Mesendoderm (in vitro differentiated cells): ENCODE measurements at regions not wholly inside any gene's neighbourhood (a gene's known extent, or its start where the extent isn't known, plus 50 kb on each side); places are given as distances from the start of the nearest gene placed in this dataset.

ENCODE experiments used
- DNase-seq: peaks from one replicate; pipeline ENCODE4 v3.0.0; 2013
- H2AK5ac ChIP-seq: 2 replicates; pipeline ENCODE4 v1.6.1; 2013; ENCODE audit warnings: low read length, inconsistent platforms
- H2BK120ac ChIP-seq: 2 replicates; pipeline ENCODE4 v1.6.1; 2013; ENCODE audit warnings: low read depth, mild to moderate bottlenecking, low read length, moderate library complexity, mixed read lengths
- H2BK15ac ChIP-seq: replicated peaks from 2 replicates; pipeline ENCODE4 v1.6.1; 2013; ENCODE audit warnings: low read depth, mild to moderate bottlenecking, moderate library complexity
- H2BK5ac ChIP-seq: 2 replicates; pipeline ENCODE4 v1.6.1; 2013; ENCODE audit warnings: low read length, inconsistent platforms
- H3K18ac ChIP-seq: 2 replicates; pipeline ENCODE4 v1.6.1; 2013; ENCODE audit warnings: mild to moderate bottlenecking, low read length, mixed read lengths
- H3K23ac ChIP-seq: one replicate; pipeline ENCODE4 v1.6.1; 2013; ENCODE audit warnings: low read length
- H3K27ac ChIP-seq: 2 replicates; pipeline ENCODE4 v1.5.1; 2013; ENCODE audit warnings: low read depth, mild to moderate bottlenecking, inconsistent platforms, low read length, moderate library complexity
- H3K27me3 ChIP-seq: 2 replicates; pipeline ENCODE4 v1.6.1; 2013; ENCODE audit warnings: low read length, control low read depth, mild to moderate bottlenecking, inconsistent platforms; ENCODE audit not compliant: insufficient read depth, poor library complexity
- H3K36me3 ChIP-seq: 2 replicates; pipeline ENCODE4 v1.6.1; 2013; ENCODE audit warnings: low read length, inconsistent platforms; ENCODE audit not compliant: control insufficient read depth, insufficient read depth
- H3K4ac ChIP-seq: one replicate; pipeline ENCODE4 v1.6.1; 2013; ENCODE audit warnings: low read depth, mild to moderate bottlenecking, low read length, moderate library complexity
- H3K4me1 ChIP-seq: 2 replicates; pipeline ENCODE4 v1.6.1; 2013; ENCODE audit warnings: low read depth, low read length, inconsistent platforms; ENCODE audit not compliant: control insufficient read depth
- H3K4me2 ChIP-seq: 2 replicates; pipeline ENCODE4 v1.6.1; 2013; ENCODE audit warnings: low read length
- H3K4me3 ChIP-seq: 2 replicates; pipeline ENCODE4 v1.5.1; 2013; ENCODE audit warnings: mild to moderate bottlenecking, low read length
- H3K56ac ChIP-seq: one replicate; pipeline ENCODE4 v1.6.1; 2013; ENCODE audit warnings: low read length
- H3K79me1 ChIP-seq: 2 replicates; pipeline ENCODE4 v1.6.1; 2013; ENCODE audit warnings: low read length, inconsistent platforms
- H3K79me2 ChIP-seq: 2 replicates; pipeline ENCODE4 v1.6.1; 2013; ENCODE audit warnings: mild to moderate bottlenecking, low read length; ENCODE audit not compliant: control insufficient read depth, insufficient read depth
- H3K9ac ChIP-seq: 2 replicates; pipeline ENCODE4 v1.6.1; 2013; ENCODE audit warnings: low read length, inconsistent platforms
- H4K5ac ChIP-seq: one replicate; pipeline ENCODE4 v1.6.1; 2013; ENCODE audit warnings: low read length
- H4K8ac ChIP-seq: one replicate; pipeline ENCODE4 v1.6.1; 2013; ENCODE audit warnings: low read depth, mild to moderate bottlenecking, control low read depth, low read length, moderate library complexity
- WGBS: extraction: QIAGEN DNeasy Blood & Tissue Kit; methylation state at CpG from one replicate; pipeline ENCODE4 v1.1.7; 2013; ENCODE audit warnings: low lambda C conversion rate, missing lambda C conversion rate; ENCODE audit not compliant: insufficient coverage; ENCODE audit errors: extremely low coverage; 5-methylcytosine and 5-hydroxymethylcytosine counted together

DNA sequence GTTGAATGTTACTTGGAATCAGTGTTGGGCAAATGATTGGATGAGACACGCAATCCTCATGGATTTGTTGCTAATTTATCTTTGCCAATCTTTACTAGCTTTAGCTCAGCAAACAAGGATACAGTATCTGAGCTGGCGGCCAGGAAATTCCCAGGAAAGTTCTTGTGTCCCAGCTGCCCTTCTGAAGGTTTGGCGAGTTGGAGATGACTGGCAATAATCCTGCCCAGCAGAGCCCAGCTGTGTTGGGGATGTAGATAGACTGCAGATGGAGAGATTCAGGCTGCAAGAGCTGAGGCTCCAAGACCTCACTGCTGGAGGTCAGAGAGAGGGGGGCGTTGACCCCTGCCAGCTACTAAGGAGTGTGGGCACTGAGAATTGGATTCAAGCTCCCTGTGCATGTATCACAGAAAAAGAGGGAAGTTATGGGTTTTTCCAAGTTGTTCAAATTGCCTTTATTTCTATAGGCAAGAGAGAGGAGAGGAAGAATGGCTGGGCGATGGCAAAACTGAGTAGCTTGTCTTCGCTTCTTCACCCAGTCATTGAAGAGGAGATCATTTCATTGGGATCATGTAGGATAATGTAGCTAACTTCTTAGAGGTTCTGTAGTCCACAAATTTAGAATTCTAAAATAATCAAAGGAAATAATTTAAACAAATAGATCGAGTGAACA is 506.8 kb upstream of the LRATD1 start:
- Histone ChIP-seq H3K56ac (no peak overlapping the region), H3K18ac (no peak overlapping the region), H2BK15ac (no peak overlapping the region), H3K9ac (no peak overlapping the region), H3K4me3 (no peak overlapping the region), H2AK5ac (no peak overlapping the region), H3K4me2 (no peak overlapping the region), H3K27me3 (no peaks in the 10 kb centered on the region), H2BK120ac (no peak overlapping the region), H4K5ac (no peak overlapping the region), H3K79me2 (no peaks in the 10 kb centered on the region), H3K36me3 (no peaks in the 10 kb centered on the region), H2BK5ac (no peak overlapping the region), H4K8ac (no peak overlapping the region), H3K79me1 (no peaks in the 10 kb centered on the region), H3K4ac (no peak overlapping the region), H3K23ac (no peak overlapping the region), H3K4me1 (no peaks in the 10 kb centered on the region), H3K27ac (no peak overlapping the region)
- WGBS, result no CpG with 5 or more reads among the region's 7 CpGs
- DNase-seq, result no peak

- no peaks in the 10 kb centered on the region for H3K36me3 ChIP-seq
- no peak overlapping the region for H3K9ac ChIP-seq
- WGBS, result no CpG with 5 or more reads among the region's 2 CpGs
These were observed 505.7 kb upstream of the LRATD1 start for GRCh38 chr2:14126846-14127245.

DNA sequence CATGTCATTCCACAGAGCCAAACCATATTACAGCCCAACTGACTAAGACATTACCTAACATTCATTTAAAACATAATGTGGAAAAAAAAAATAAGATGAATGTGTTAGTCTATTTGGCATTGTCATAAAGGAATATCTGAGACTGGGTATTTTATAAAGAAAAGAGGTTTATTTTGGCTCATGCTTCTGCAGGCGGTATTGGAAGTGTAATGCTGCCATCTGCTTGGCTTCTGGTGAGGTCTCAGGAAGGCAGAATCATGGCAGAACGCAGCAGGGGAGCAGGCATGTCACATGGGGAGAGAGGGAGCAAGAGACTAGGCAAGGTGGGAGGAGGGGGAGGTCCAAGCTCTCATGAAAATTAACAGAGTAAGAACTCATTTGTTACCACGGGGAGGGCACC is 504.8 kb upstream of the LRATD1 start:
- H3K4me3 ChIP-seq, result no peak overlapping the region
- H3K27me3 ChIP-seq, result no peaks in the 10 kb centered on the region
- H2BK15ac ChIP-seq, result no peak overlapping the region
- H2AK5ac ChIP-seq, result no peak overlapping the region
- no peaks in the 10 kb centered on the region for H3K4me1 ChIP-seq
- no peak overlapping the region for H3K56ac ChIP-seq
- H3K79me1 ChIP-seq, result no peaks in the 10 kb centered on the region
- H3K23ac ChIP-seq, result no peak overlapping the region
- H3K18ac ChIP-seq, result no peak overlapping the region
- no peak overlapping the region for H2BK5ac ChIP-seq
- no peak overlapping the region for H3K4ac ChIP-seq
- no peak overlapping the region for H3K4me2 ChIP-seq
- H3K36me3 ChIP-seq, result no peaks in the 10 kb centered on the region
- no peak overlapping the region for H4K8ac ChIP-seq
- no peak overlapping the region for H2BK120ac ChIP-seq
- peak; percentile 8 for DNase-seq
- H4K5ac ChIP-seq, result no peak overlapping the region
- WGBS, result no CpG with 5 or more reads among the region's 3 CpGs
- H3K9ac ChIP-seq, result no peak overlapping the region
- no peak overlapping the region for H3K27ac ChIP-seq
- H3K79me2 ChIP-seq, result no peaks in the 10 kb centered on the region

More at GRCh38 chr2:14126846-14127245, 505.7 kb upstream of the LRATD1 start:
- Histone ChIP-seq H3K27me3 (no peaks in the 10 kb centered on the region), H3K4me3 (no peak overlapping the region), H3K4ac (no peak overlapping the region), H4K5ac (no peak overlapping the region), H4K8ac (no peak overlapping the region), H2BK15ac (no peak overlapping the region), H3K4me1 (no peaks in the 10 kb centered on the region), H2BK5ac (no peak overlapping the region), H3K79me2 (no peaks in the 10 kb centered on the region), H3K79me1 (no peaks in the 10 kb centered on the region), H3K27ac (no peak overlapping the region), H3K56ac (no peak overlapping the region), H3K23ac (no peak overlapping the region), H3K4me2 (no peak overlapping the region), H3K18ac (no peak overlapping the region), H2AK5ac (no peak overlapping the region), H2BK120ac (no peak overlapping the region)
- no peak for DNase-seq

GRCh38 chr2:14132386-14132785 is 500.1 kb upstream of the LRATD1 start:
- H3K4ac ChIP-seq, result no peak overlapping the region

DNA sequence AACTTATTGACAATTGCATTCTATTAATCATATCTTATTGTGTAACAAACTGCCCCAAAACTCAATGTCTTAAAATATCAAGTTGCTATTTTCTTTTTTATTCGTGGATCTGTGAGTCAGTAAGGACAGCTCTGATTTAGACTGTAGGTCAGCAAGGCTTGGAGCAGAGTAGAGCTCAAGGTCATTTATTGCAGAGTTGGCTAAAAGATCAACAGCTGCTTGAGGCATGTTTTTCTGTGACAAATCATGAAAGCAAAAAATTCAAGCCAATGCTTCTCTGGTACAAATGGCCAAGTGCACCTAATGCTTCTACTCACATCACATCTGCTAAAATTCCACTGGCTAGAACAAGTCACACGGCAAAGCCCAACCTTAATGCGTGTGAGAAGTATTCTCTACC is 497.7 kb upstream of the LRATD1 start:
- Histone ChIP-seq H3K4ac (no peak overlapping the region), H2BK120ac (no peak overlapping the region), H3K18ac (no peak overlapping the region), H3K4me3 (no peak overlapping the region), H3K9ac (no peak overlapping the region), H3K56ac (no peak overlapping the region), H2AK5ac (no peak overlapping the region), H2BK15ac (no peak overlapping the region), H3K27me3 (no peaks in the 10 kb centered on the region), H3K4me2 (no peak overlapping the region), H3K79me1 (no peaks in the 10 kb centered on the region), H3K23ac (no peak overlapping the region), H3K36me3 (no peaks in the 10 kb centered on the region), H3K27ac (no peak overlapping the region), H3K79me2 (no peaks in the 10 kb centered on the region), H3K4me1 (no peaks in the 10 kb centered on the region), H2BK5ac (no peak overlapping the region), H4K8ac (no peak overlapping the region), H4K5ac (no peak overlapping the region)
- WGBS, result no CpG with 5 or more reads among the region's 3 CpGs
- no peak for DNase-seq

More at GRCh38 chr2:14132386-14132785, 500.1 kb upstream of the LRATD1 start:
- no peak overlapping the region for H2BK15ac ChIP-seq
- no peak overlapping the region for H3K4me2 ChIP-seq
- DNase-seq, result no peak
- H3K27me3 ChIP-seq, result no peaks in the 10 kb centered on the region
- no peak overlapping the region for H2BK120ac ChIP-seq
- no peaks in the 10 kb centered on the region for H3K36me3 ChIP-seq
- H2BK5ac ChIP-seq, result no peak overlapping the region
- no peaks in the 10 kb centered on the region for H3K4me1 ChIP-seq
- H3K79me1 ChIP-seq, result no peaks in the 10 kb centered on the region
- no peak overlapping the region for H3K23ac ChIP-seq
- no peak overlapping the region for H3K27ac ChIP-seq
- H3K18ac ChIP-seq, result no peak overlapping the region
- no peak overlapping the region for H4K8ac ChIP-seq
- no peak overlapping the region for H3K4me3 ChIP-seq
- no peak overlapping the region for H4K5ac ChIP-seq
- H3K9ac ChIP-seq, result no peak overlapping the region
- no peak overlapping the region for H2AK5ac ChIP-seq
- no CpG with 5 or more reads among the region's 1 CpG for WGBS
- H3K56ac ChIP-seq, result no peak overlapping the region
- H3K79me2 ChIP-seq, result no peaks in the 10 kb centered on the region

DNA sequence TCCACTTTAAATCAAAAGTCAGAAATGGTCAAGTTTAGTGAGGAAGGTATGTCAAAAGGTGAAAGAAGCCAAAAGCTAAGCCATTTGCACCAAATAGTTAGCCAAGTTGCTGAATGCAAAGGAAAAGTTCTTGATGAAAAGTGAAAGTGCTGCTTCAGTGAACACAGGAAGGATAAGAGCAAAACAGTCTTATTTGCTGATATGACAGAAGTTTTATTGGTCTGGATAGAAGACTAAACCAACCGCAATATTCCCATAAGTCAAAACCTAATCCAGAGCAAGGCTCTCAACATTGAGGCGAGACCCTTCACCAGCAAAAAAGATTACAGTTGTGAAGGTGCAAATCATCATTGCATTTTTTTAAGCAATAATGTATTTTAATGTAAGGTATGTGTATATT is 496.5 kb upstream of the LRATD1 start:
- Histone ChIP-seq H3K4ac (no peak overlapping the region), H2BK120ac (no peak overlapping the region), H3K23ac (no peak overlapping the region), H3K4me3 (no peak overlapping the region), H3K9ac (no peak overlapping the region), H3K79me1 (no peaks in the 10 kb centered on the region), H3K79me2 (no peaks in the 10 kb centered on the region), H3K36me3 (no peaks in the 10 kb centered on the region), H3K56ac (no peak overlapping the region), H3K18ac (no peak overlapping the region), H3K4me1 (no peaks in the 10 kb centered on the region), H4K5ac (no peak overlapping the region), H2AK5ac (no peak overlapping the region), H3K4me2 (no peak overlapping the region), H3K27ac (no peak overlapping the region), H2BK15ac (no peak overlapping the region), H4K8ac (no peak overlapping the region), H2BK5ac (no peak overlapping the region), H3K27me3 (no peaks in the 10 kb centered on the region)
- no peak for DNase-seq
- no CpG with 5 or more reads among the region's 2 CpGs for WGBS
